Fibroblast of villous mesenchyme (primary cell): ENCODE measurements at regions not wholly inside any gene's neighbourhood (a gene's known extent, or its start where the extent isn't known, plus 50 kb on each side); places are given as distances from the start of the nearest gene placed in this dataset.

ENCODE experiments used
- DNase-seq: peaks from one replicate; pipeline ENCODE4 v3.0.0-alpha.2; 2010; ENCODE audit warnings: low read depth
- H3K4me3 ChIP-seq: 2 replicates; pipeline ENCODE4 v1.5.1; 2011; ENCODE audit warnings: low read depth, mild to moderate bottlenecking, low read length
- TF ChIP-seq, protein P1 (sequence below): IDR thresholded peaks from 2 replicates; pipeline ENCODE4 v1.5.1; 2012; ENCODE audit warnings: low read depth, mild to moderate bottlenecking, low read length; ENCODE audit not compliant: insufficient read depth

DNA sequence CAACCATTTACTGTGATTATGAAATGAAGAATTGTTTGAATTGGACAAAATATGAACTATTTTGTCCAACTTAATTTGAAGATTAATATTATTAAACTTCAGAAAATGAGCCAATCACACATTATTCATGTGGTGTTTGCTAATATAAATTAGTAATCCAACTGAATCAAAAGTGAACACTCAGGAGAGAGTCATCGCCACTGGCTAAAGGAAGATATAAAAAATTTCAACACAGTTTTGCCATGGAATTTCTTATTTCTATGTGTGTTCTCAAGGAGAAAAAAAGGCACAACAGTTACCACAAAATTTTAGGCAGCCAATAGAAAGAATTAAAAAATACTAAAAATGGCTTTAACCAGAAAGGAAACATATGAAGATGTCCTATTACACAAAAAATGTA is 2683.8 kb downstream of the PCDH9 start:
- no peak for DNase-seq

DNA sequence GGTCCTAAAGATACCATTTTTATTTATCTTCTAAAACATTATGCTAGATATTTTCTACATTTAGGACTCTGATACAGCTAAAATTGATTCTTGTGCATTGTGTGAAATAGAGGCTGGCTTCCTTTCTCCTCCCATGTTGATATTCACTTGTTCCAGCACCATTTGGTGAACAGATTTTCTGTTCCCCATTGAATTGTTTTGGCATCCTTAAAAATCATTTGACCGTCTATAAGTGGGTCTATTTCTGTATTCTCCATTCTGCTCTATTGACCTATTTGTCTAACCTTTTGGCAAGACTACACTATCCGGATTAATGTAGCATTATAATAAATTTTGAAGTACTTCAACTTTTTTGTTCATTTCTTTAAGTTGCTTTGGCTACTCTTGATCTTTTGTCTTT is 2689.2 kb downstream of the PCDH9 start:
- H3K4me3 ChIP-seq = no peak overlapping the region
- TF ChIP-seq, protein P1, sequence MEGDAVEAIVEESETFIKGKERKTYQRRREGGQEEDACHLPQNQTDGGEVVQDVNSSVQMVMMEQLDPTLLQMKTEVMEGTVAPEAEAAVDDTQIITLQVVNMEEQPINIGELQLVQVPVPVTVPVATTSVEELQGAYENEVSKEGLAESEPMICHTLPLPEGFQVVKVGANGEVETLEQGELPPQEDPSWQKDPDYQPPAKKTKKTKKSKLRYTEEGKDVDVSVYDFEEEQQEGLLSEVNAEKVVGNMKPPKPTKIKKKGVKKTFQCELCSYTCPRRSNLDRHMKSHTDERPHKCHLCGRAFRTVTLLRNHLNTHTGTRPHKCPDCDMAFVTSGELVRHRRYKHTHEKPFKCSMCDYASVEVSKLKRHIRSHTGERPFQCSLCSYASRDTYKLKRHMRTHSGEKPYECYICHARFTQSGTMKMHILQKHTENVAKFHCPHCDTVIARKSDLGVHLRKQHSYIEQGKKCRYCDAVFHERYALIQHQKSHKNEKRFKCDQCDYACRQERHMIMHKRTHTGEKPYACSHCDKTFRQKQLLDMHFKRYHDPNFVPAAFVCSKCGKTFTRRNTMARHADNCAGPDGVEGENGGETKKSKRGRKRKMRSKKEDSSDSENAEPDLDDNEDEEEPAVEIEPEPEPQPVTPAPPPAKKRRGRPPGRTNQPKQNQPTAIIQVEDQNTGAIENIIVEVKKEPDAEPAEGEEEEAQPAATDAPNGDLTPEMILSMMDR = no peak
- DNase-seq = no peak

More for the DNA sequence above, 2683.8 kb downstream of the PCDH9 start:
- H3K4me3 ChIP-seq = no peak overlapping the region
- TF ChIP-seq, protein P1 = no peak

DNA sequence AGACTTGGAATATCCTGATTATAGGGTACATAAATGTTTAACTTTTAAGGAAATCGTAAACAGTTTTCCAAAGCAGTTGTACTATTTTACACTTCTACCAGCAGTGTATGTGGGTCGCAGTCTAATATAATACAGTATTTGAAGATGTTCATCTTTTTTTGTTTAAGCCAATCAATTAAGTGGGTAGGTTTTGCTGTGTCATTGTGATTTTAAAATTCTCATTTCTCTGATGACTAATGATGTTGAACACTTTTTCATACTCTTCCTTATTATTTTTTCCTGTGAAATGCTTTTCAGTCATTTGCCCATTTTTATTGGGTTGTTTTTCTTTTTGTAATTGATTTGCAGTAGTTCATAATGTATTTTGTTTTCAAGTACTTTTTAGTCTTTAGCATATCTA is 2689.7 kb downstream of the PCDH9 start:
- no peak for DNase-seq
- H3K4me3 ChIP-seq = no peak overlapping the region
- TF ChIP-seq, protein P1 = no peak

DNA sequence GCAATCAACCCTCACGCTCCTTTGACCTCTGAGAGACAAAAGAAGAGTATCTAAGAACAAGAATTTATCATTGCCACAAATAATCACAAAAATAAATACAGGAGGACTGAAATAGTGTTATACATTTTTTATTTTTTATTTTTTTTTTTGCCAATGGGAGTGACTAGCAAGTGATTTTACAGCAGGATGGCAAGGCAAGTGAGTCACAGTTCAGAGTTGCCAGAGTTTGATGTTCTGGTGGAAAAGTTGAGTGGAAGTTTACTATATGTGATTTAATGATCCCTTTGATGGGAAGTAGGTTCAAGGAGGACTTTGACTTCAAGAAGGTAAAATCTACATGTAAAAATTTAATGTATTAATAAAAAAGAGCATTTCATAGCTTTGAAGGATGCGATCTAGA is 2691.4 kb downstream of the PCDH9 start:
- DNase-seq = no peak
- H3K4me3 ChIP-seq = no peak overlapping the region
- TF ChIP-seq, protein P1 = no peak

DNA sequence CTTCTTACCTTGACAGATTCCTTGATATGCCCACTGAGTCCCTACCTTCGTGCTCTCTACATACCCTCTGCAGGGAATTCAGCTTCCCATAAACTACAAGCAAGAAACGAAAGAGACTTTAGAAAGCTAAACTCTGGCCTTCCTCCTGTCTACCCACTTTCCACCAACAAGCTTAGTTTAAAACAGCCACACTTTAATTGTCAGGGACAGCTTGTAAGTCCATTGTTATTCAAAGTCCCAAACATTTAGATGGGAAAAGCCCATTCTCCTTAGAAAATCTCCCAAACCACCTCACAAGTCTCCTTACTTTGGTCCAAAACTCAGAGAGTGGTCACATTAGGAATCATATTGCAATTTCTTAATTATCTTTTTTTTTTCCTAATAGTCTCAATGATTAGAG is 2695.8 kb downstream of the PCDH9 start:
- DNase-seq = no peak
- TF ChIP-seq, protein P1 = no peak
- H3K4me3 ChIP-seq = no peak overlapping the region

DNA sequence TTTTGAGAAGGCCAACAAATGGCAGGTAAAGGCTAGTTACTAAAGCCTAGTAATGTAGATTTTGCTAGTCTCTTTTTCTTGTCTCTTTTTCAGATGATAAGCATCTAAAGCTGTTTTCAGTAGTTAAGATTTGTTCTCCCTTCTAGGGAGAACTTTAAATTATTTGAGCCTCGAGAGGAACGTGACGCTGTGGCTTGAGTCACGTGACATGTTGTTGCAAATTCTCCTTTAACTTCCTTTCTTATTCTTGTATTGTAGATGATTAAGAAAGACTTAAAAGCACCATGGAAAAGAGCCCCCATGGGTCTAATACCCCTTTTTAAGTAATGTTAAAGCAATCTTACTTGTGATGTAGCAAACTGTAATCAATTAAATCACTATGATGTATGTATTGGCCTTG is 2698.7 kb downstream of the PCDH9 start:
- DNase-seq = no peak
- TF ChIP-seq, protein P1 = no peak
- no peak overlapping the region for H3K4me3 ChIP-seq

DNA sequence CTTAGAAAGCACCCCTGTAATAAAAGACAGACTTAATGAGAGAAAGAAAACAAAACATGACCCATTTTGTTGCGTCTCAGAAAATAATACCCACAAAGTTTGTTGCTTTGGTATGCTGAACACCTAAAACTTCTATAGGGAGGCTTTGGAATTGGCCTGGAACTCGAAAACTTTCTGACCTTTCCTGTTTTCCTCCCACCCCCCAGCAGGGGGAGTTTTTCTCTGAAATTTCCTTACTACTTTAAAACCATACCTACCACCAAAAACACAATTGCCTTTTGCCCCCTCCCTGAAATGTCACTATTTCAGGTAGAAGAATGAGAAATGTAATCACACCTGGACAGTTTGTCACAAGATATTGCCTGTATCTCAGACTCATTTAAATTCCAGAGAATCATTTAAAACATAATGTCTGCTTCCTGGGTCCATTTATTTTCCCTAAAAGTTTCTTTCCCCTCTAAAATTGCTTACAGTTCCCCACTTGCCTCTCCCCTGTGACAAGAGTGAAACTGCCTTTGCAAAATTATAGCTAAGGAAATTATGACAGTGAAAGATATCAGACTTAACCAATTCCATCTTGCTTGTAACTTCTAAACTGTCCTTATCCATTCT is 2700.2 kb downstream of the PCDH9 start:
- TF ChIP-seq, protein P1 = peak; percentile 32
- no peak for DNase-seq

More for the DNA sequence above, 2700.2 kb downstream of the PCDH9 start:
- H3K4me3 ChIP-seq = no peak overlapping the region
